ENCODE measurements at regions not wholly inside any gene's neighbourhood (a gene's known extent, or its start where the extent isn't known, plus 50 kb on each side); places are given as distances from the start of the nearest gene placed in this dataset.

- TF ChIP-seq ASH2L (IDR thresholded peaks at IDR 0.05; ENCODE audit: low read length), result no peak
- TF ChIP-seq EZH2 (IDR thresholded peaks at IDR 0.05; ENCODE audit: low read depth, low read length, severe bottlenecking), result no peak
- no peak for TF ChIP-seq SIN3A (conservative IDR thresholded peaks at IDR 0.05 in 1 of 2, IDR thresholded peaks at IDR 0.05 in 1 of 2; ENCODE audit: low read depth in 1 of 2, low read length in 2 of 2)
- TF ChIP-seq TBP (IDR thresholded peaks at IDR 0.05; ENCODE audit: low read depth, low read length), result no peak
- no peak for TF ChIP-seq CREB1 (IDR thresholded peaks at IDR 0.05)
Observed at GRCh38 chr1:81406292-81406999, 394.3 kb upstream of the ADGRL2 start (continued).

Data from H1 (cell line).